ENCODE measurements at regions not wholly inside any gene's neighbourhood (a gene's known extent, or its start where the extent isn't known, plus 50 kb on each side); places are given as distances from the start of the nearest gene placed in this dataset.
A peak's percentile ranks its signal among the peaks of the same experiment; 100 is the strongest.

GRCh38 chr20:57908704-57909630, 199.2 kb upstream of the PMEPA1 start:
- DNase-seq = no peak

DNA sequence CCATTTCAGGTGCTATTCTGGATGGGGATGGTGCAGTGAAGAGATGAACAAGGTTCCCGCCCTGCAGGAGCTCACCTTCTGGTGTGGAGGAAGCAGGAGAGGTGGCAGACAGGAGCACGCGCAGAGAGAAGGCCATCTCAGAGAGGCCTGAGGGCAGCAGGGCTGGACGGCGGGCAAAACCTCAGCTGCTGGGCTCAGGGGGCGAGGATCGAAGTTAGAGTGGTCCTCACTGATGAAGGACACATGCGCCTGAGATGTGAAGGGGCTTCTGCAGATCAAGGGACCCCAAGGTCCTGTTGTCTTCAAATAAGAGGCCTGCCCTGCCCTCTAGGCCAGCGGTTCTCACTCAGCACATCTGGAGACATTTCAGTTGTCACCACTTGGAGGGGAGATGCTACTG, 198.4 kb upstream of the PMEPA1 start:
- DNase-seq = no peak

GRCh38 chr20:57907131-57908000, 197.6 kb upstream of the PMEPA1 start:
- no peak for DNase-seq

DNA sequence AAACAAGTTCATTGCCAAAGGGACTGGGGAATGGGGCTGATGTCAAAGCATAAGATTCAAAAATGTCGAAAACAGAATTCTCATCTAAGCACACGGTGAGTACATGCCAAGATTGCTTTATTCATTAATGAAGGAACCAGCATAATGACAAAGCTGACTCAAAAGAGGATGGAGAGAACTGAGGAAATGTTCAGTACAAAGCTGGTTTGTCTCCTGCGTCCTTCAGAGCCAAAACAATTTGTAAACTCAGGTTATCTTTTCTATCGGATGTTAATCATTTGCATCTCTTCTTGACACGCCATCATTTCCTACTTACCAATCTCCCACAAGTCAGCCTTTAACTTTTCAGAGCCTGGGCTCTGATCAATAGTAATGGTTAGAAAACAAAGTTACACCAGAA, 195.6 kb upstream of the PMEPA1 start:
- no peak for DNase-seq

DNA sequence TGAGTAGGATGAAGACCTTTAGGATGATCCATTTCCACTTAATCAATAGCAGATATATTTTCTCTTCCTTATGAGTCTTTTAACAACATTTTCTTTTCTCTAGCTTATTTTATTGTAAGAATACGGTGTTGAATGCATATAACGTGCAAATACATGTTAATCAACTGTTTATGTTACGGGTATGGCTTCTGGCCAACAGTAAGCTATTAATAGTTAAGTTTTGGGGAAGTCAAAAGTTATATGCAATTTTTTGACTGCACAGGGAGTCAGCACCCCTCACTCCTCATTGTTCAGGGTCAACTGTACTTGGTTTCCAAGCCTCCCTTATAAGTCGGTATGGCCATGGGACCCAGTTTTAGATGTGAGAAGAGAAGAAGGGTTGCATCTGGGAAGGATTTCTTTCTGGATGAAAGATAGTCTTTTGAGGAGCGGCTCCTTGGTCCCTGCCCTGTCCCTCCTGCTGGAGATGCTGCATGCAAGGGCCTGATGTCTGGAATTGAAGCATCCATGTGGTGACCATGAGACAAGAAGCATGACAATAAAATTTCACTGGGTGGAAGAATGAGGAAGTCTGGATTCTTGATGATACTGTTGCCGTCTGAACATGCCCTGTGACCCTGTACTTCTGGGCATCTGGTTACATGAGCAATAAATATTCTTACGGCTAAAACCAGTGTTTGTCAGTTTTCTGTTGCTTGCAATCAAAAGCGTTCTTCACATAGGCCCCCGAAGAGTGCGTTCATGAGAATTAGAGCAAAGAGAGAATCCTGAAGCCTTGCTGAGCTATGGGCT, 194.7 kb upstream of the PMEPA1 start:
- no peak for DNase-seq

- DNase-seq = peak; percentile 24
These were observed 192.7 kb upstream of the PMEPA1 start for GRCh38 chr20:57902473-57902872.

- DNase-seq = no peak
These were observed 191.7 kb upstream of the PMEPA1 start for GRCh38 chr20:57901526-57901925.

DNA sequence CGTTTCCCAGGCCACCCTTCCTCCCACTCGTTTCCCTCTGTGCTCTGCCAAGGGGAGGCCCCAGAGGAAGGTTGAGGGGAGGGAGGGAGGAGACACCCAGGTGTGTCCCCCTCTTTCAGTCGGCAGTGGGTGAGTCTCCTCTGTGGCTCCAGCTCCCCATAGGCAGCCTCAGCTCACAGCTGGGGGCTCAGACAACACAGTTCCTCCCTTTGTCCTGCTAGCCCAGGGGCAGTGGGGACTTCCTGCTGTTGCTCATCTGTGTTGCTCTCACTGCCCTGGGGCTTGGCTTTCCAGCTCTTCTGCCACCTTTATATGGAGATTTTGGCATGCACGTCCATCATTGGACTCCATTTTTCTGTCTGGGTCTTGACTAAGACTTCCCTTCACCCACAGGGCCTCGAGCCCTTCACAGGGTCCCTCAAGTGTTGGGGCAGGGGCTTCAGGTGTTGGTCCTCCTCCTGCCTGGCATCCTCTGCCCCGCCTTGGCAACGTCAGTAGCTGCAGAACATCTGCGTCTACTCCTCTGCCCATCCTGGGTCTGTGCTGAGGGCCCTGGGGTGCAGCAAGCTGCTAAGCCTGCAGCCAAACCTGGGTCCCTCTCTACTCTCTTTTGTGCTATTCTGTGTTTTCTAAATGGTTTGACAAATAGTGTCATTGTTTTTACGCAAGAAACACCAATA, 190.6 kb upstream of the PMEPA1 start:
- DNase-seq = no peak

DNA sequence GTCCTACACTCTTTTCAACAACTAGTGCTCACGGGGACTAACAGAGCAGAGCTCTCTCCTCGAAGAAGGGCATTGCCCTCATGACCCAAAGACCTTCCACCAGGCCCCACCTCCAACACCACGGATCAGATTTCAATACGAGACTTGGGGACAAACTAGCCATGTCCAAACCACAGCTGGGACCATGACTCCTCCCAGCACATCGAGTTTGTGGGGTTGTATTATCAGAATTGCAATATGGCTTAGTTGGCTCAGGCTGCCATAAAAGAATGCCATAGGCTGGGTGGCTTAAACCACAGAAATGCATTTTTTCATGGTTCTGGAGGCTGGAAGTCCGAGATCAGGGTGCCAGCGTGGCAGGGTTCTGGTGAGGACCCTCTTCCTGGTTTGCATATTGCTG, 189.7 kb upstream of the PMEPA1 start:
- DNase-seq = no peak

- no peak for DNase-seq
These were observed 188.5 kb upstream of the PMEPA1 start for GRCh38 chr20:57898332-57898731.

DNA sequence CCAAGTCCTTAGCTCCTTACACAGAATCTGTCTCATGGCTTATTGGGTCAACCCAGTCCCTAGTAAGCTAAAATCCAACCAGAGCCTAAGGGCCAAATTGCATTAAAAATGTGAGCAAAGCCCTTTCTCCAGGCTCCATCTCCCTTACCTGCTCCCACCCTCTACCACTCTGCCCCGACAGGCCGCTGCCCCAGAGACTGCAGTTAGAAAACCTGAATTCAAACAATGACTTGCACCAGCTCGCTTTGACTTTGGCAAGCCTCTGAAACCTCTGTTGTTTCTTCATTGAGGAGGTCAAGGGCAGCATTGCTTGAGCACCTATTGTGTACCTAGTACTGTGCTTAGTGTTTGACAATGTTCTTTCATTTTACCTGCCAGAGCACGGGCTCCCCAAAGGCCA, 188.1 kb upstream of the PMEPA1 start:
- DNase-seq = no peak

DNA sequence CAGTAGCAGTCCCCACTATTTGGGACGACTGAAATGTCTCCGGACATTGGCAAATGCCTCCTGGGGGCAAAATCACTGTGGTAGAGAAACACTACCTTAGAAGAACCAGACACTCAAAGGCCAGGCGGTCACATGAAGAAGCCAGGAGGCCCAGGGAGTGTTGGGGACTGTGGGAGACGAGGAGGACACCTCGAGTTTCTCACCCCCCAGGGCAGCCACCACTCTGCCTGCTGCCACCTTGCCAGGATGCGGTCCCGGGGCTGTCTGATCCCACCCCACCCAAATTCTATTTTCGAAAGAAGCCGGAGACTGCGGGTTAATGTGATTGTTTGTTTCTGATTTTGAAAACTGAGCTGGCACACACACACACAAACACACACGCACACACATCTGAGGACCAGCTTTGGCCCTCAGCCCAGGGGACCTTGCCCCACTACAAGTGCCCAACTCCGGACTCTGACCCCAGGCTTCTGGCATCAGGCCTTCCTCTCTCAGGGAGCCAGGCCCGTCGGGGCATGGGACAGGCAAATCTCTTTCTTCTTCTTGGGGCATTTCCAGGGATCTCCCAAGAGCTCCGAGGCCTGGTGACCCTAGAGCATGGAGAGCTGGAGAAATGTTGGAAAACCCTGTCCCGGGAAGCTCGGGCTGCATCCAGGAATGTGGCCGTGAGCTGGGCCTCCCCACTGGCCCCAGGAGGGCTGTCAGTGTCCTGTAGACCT, 187.5 kb upstream of the PMEPA1 start:
- no peak for DNase-seq

GRCh38 chr20:57896563-57896962, 186.7 kb upstream of the PMEPA1 start:
- DNase-seq = no peak

- DNase-seq = no peak
These were observed 186.2 kb upstream of the PMEPA1 start for GRCh38 chr20:57896017-57896416.

DNA sequence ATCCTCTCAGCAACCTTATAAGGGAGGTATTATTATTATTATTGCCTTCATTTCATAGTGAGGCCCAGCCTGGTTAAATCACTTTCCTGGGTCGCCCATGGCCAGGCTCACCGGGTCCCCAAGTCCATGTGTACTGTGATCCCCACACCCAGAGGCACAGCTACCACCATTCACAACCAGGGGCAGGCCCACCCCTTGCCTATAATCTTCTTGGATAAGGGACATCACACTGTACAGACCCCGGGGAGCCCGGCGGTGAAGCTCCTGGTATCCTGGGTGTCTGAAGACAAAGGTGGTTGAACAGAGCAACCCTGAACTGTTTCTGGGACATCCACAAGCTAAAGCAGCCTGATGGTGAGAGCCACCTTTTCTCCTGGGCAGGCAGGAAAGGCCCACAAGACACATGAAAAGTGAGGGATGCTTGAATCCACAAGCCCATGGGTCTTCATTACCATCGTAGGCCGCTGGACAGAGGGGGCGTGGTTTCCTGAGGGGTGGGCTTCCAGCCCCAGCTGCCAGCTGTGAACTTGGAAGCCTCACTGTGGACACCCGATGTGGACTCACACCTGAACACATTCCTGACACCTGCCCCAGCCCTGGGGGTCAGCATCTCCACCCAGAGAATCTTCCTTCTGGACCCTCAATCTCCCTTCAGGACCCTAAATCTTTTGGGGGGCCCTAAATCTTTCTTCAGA, 185.5 kb upstream of the PMEPA1 start:
- DNase-seq = no peak

GRCh38 chr20:57894522-57894921, 184.7 kb upstream of the PMEPA1 start:
- DNase-seq = no peak

- no peak for DNase-seq
These were observed 184.3 kb upstream of the PMEPA1 start for GRCh38 chr20:57894096-57894495.

DNA sequence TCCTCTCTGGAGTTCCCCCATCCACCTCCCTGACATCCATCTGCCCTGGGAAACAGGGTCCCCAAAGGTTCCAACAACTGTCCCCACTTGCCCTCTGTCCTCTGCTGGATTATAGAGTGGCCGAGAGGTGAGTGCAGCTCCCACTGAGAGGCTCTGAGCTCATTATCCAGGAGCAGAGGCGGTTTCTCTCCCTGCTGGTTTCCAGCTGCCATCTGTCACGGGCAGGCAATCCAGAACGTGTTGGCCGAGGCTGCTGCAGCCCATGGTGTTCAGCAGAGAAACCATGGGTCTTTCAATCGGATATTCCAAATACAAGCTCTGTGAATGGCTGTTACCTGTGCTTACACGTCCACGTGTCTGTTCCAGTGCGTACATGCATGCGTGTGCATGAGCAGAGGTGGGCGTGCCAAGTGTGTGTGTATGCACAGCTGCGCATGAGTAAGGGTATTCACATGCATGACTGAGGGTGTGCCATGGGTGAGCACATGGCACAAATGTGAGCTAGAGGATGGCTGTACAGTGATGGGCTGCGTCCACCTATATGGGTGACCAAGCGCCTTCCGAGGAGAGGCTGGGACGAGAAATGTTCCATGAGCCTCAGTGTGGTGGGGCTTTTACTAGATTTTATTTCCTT, 183.7 kb upstream of the PMEPA1 start:
- no peak for DNase-seq

GRCh38 chr20:57892471-57892870, 182.7 kb upstream of the PMEPA1 start:
- DNase-seq = no peak

- no peak for DNase-seq
These were observed 181.2 kb upstream of the PMEPA1 start for GRCh38 chr20:57891014-57891413.

Measured in NCI-H226 (cell line).